ENCODE measurements at regions not wholly inside any gene's neighbourhood (a gene's known extent, or its start where the extent isn't known, plus 50 kb on each side); places are given as distances from the start of the nearest gene placed in this dataset.

- Histone ChIP-seq H3K9me2 (replicated peaks; ENCODE audit: control insufficient read depth, low read length) (no peaks in the 10 kb centered on the region), H3F3A (ENCODE audit: control insufficient read depth, insufficient read depth) (no peaks in the 10 kb centered on the region), H3K27me3 (ENCODE audit: control insufficient read depth, low read length) (no peaks in the 10 kb centered on the region), H3K27ac (ENCODE audit: low read depth, low read length) (no peak overlapping the region), H3K9me3 (ENCODE audit: control insufficient read depth, insufficient read depth, low read length) (peaks cover 13% of the 10 kb centered on the region; the same call in 1 of the 2 replicates), H3K36me3 (ENCODE audit: control insufficient read depth, low read length) (peaks cover 5% of the 10 kb centered on the region; the same call in 1 of the 2 replicates), H3K4me2 (ENCODE audit: low read length) (no peak overlapping the region), H3K79me2 (ENCODE audit: control insufficient read depth, low read length) (no peaks in the 10 kb centered on the region), H3K4me1 (ENCODE audit: control insufficient read depth, low read length) (peaks cover 2% of the 10 kb centered on the region), H4K20me1 (ENCODE audit: control insufficient read depth, insufficient read depth, low read depth, low read length) (no peaks in the 10 kb centered on the region), H3K4me3 (ENCODE audit: low read length) (no peak overlapping the region)
- no peak for TF ChIP-seq EZH2phosphoT487 (IDR thresholded peaks at IDR 0.05; ENCODE audit: borderline replicate concordance, low read length)
- TF ChIP-seq CTCF (IDR thresholded peaks at IDR 0.05; ENCODE audit: low read depth, low read length, poor library complexity, severe bottlenecking): no peak
These were observed 709.8 kb upstream of the PCDH20 start for GRCh38 chr13:62125451-62125850.

- H3K27ac ChIP-seq (ENCODE audit: low read depth, low read length): no peak overlapping the region
- peaks cover 6% of the 10 kb centered on the region; the same call in 1 of the 2 replicates for H3K9me3 ChIP-seq (ENCODE audit: control insufficient read depth, insufficient read depth, low read length)
- no peaks in the 10 kb centered on the region for H3K9me2 ChIP-seq (replicated peaks; ENCODE audit: control insufficient read depth, low read length)
- no peak overlapping the region for H3K4me3 ChIP-seq (ENCODE audit: low read length)
- no peaks in the 10 kb centered on the region for H3K27me3 ChIP-seq (ENCODE audit: control insufficient read depth, low read length)
- no peaks in the 10 kb centered on the region for H3K79me2 ChIP-seq (ENCODE audit: control insufficient read depth, low read length)
- H3K4me2 ChIP-seq (ENCODE audit: low read length): no peak overlapping the region
- H3F3A ChIP-seq (ENCODE audit: control insufficient read depth, insufficient read depth): no peaks in the 10 kb centered on the region
- peaks cover 5% of the 10 kb centered on the region; the same call in 1 of the 2 replicates for H3K36me3 ChIP-seq (ENCODE audit: control insufficient read depth, low read length)
- no peaks in the 10 kb centered on the region for H4K20me1 ChIP-seq (ENCODE audit: control insufficient read depth, insufficient read depth, low read depth, low read length)
- TF ChIP-seq CTCF (IDR thresholded peaks at IDR 0.05; ENCODE audit: low read depth, low read length, poor library complexity, severe bottlenecking): no peak
- peaks cover 16% of the 10 kb centered on the region for H3K4me1 ChIP-seq (ENCODE audit: control insufficient read depth, low read length)
These were observed 707.8 kb upstream of the PCDH20 start for GRCh38 chr13:62123409-62123808.

GRCh38 chr13:62122434-62122833 is 706.8 kb upstream of the PCDH20 start:
- Histone ChIP-seq H3F3A (ENCODE audit: control insufficient read depth, insufficient read depth) (no peaks in the 10 kb centered on the region), H3K79me2 (ENCODE audit: control insufficient read depth, low read length) (no peaks in the 10 kb centered on the region), H3K27ac (ENCODE audit: low read depth, low read length) (no peak overlapping the region), H3K4me1 (ENCODE audit: control insufficient read depth, low read length) (peaks cover 19% of the 10 kb centered on the region), H3K9me3 (ENCODE audit: control insufficient read depth, insufficient read depth, low read length) (peaks cover 6% of the 10 kb centered on the region; the same call in 1 of the 2 replicates), H3K4me2 (ENCODE audit: low read length) (no peak overlapping the region), H3K27me3 (ENCODE audit: control insufficient read depth, low read length) (no peaks in the 10 kb centered on the region), H3K36me3 (ENCODE audit: control insufficient read depth, low read length) (peaks cover 5% of the 10 kb centered on the region; the same call in 1 of the 2 replicates), H3K4me3 (ENCODE audit: low read length) (no peak overlapping the region), H3K9me2 (replicated peaks; ENCODE audit: control insufficient read depth, low read length) (no peaks in the 10 kb centered on the region), H4K20me1 (ENCODE audit: control insufficient read depth, insufficient read depth, low read depth, low read length) (no peaks in the 10 kb centered on the region)
- no peak for TF ChIP-seq EZH2phosphoT487 (IDR thresholded peaks at IDR 0.05; ENCODE audit: borderline replicate concordance, low read length)
- TF ChIP-seq CTCF (IDR thresholded peaks at IDR 0.05; ENCODE audit: low read depth, low read length, poor library complexity, severe bottlenecking): no peak
